ENCODE measurements at regions not wholly inside any gene's neighbourhood (a gene's known extent, or its start where the extent isn't known, plus 50 kb on each side); places are given as distances from the start of the nearest gene placed in this dataset.

GRCh38 chr13:76751278-76751677 lies 134.9 kb downstream of the KCTD12 start:
- H3K4me1 ChIP-seq (replicated peaks in 1 of 4; ENCODE audit: control insufficient read depth in 3 of 4, insufficient read depth in 4 of 4, low read length in 3 of 4) = no peaks in the 10 kb centered on the region
- H4K91ac ChIP-seq (replicated peaks; ENCODE audit: insufficient read length, low read length) = no peak overlapping the region
- H3K9ac ChIP-seq (replicated peaks in 1 of 4; ENCODE audit: extremely low read depth in 1 of 4, low read depth in 3 of 4, low read length in 3 of 4) = no peak overlapping the region
- POLR2A ChIA-PET (ENCODE audit: partially characterized antibody) = no interaction called here
- no peak overlapping the region for H2BK12ac ChIP-seq (ENCODE audit: low read depth, low read length)
- no peak overlapping the region for H3K56ac ChIP-seq (replicated peaks; ENCODE audit: insufficient read length, low read depth, low read length)
- no peaks in the 10 kb centered on the region for H4K20me1 ChIP-seq (replicated peaks in 1 of 2; ENCODE audit: control insufficient read depth in 1 of 2, insufficient read depth in 2 of 2, low read length in 2 of 2)
- no peak overlapping the region for H3K27ac ChIP-seq (ENCODE audit: low read depth, low read length)
- H2AFZ ChIP-seq (ENCODE audit: low read length) = no peak overlapping the region
- no peak overlapping the region for H2BK15ac ChIP-seq (ENCODE audit: low read length)
- no peak overlapping the region for H2BK5ac ChIP-seq (ENCODE audit: low read depth, low read length)
- no peak overlapping the region for H3K4me2 ChIP-seq (ENCODE audit: insufficient read depth in 1 of 2, low read depth in 2 of 2, low read length in 2 of 2)
- H3K4ac ChIP-seq (replicated peaks; ENCODE audit: insufficient read length, low read depth, low read length) = no peak overlapping the region
- no peak overlapping the region for H3K23ac ChIP-seq (ENCODE audit: insufficient read length)
- no peaks in the 10 kb centered on the region for H3K9me3 ChIP-seq (ENCODE audit: insufficient read depth in 2 of 2, low read depth in 1 of 2, low read length in 1 of 2)
- H4K8ac ChIP-seq (ENCODE audit: extremely low read depth, insufficient read depth, low read length) = no peak overlapping the region
- no peak overlapping the region for H4K5ac ChIP-seq (ENCODE audit: insufficient read length, low read depth, low read length)
- 0 out of 2 replicates have a peak, but pooled peaks cover 2% of the 10 kb centered on the region for H3K23me2 ChIP-seq (ENCODE audit: low read depth, low read length)
- no peak for DNase-seq (ENCODE audit: low read depth in 1 of 2, low spot score in 2 of 2)
- H2BK20ac ChIP-seq (ENCODE audit: low read length) = no peak overlapping the region
- H3K14ac ChIP-seq (ENCODE audit: insufficient read length) = no peak overlapping the region
- WGBS, 2 experiments (ENCODE audit: extremely low coverage in 1 of 2, insufficient coverage in 1 of 2, insufficient read length in 1 of 2, insufficient replicate concordance in 2 of 2, low coverage in 1 of 2, low lambda C conversion rate in 2 of 2, missing lambda C conversion rate in 1 of 2) = 90% methylated on average over 3 of the region's 3 CpGs; no CpG with 5 or more reads in 1 of the 2 experiments
- H3K79me1 ChIP-seq (ENCODE audit: low read depth, low read length) = no peaks in the 10 kb centered on the region
- H3K4me3 ChIP-seq (ENCODE audit: extremely low read depth in 1 of 4, insufficient read depth in 2 of 4, low read depth in 3 of 4, low read length in 4 of 4) = no peak overlapping the region
- H3K79me2 ChIP-seq (ENCODE audit: control insufficient read depth in 1 of 2, insufficient read depth in 2 of 2, low read length in 2 of 2) = no peaks in the 10 kb centered on the region
- no peaks in the 10 kb centered on the region for H3K36me3 ChIP-seq (ENCODE audit: control insufficient read depth in 2 of 4, insufficient read depth in 4 of 4, low read length in 3 of 4)
- H2BK120ac ChIP-seq (replicated peaks; ENCODE audit: low read depth, low read length) = no peak overlapping the region
- no peak overlapping the region for H2AK5ac ChIP-seq (ENCODE audit: low read depth, low read length)
- H3K27me3 ChIP-seq (replicated peaks in 1 of 4; ENCODE audit: control insufficient read depth in 3 of 4, extremely low read depth in 1 of 4, insufficient read depth in 3 of 4, low read length in 3 of 4) = no peaks in the 10 kb centered on the region
- CTCF ChIA-PET (ENCODE audit: partially characterized antibody) = no interaction called here
- H3K18ac ChIP-seq (ENCODE audit: extremely low read depth, low read length) = no peak overlapping the region
- FAIRE-seq = no peak
- TF ChIP-seq ZNF274 (IDR thresholded peaks at IDR 0.05; ENCODE audit: borderline replicate concordance, extremely low read depth, low read length) = no peak
- no peak for TF ChIP-seq SRF (IDR thresholded peaks at IDR 0.05; ENCODE audit: low read depth, low read length)
- TF ChIP-seq CBX8 (IDR thresholded peaks at IDR 0.05; ENCODE audit: borderline replicate concordance, low read depth, low read length) = no peak
- no peak for TF ChIP-seq ATF2 (IDR thresholded peaks at IDR 0.05; ENCODE audit: low read length)
- TF ChIP-seq TAF7 (optimal IDR thresholded peaks at IDR 0.05; ENCODE audit: borderline replicate concordance, low read depth, low read length) = no peak
- TF ChIP-seq CHD1 (IDR thresholded peaks at IDR 0.05; ENCODE audit: low read depth, low read length) = no peak
- no peak for TF ChIP-seq RAD21 (IDR thresholded peaks at IDR 0.05 in 1 of 2, conservative IDR thresholded peaks at IDR 0.05 in 1 of 2; ENCODE audit: low read depth in 2 of 2, low read length in 2 of 2)
- no peak for TF ChIP-seq PHF8 (conservative IDR thresholded peaks at IDR 0.05; ENCODE audit: low read depth, low read length)
- no peak for TF ChIP-seq CHD2 (IDR thresholded peaks at IDR 0.05; ENCODE audit: low read length)
- TF ChIP-seq SIX5 (IDR thresholded peaks at IDR 0.05; ENCODE audit: low read depth, low read length) = no peak
- no peak for TF ChIP-seq SP1 (IDR thresholded peaks at IDR 0.05; ENCODE audit: low read depth, low read length)
- no peak for TF ChIP-seq E2F6 (IDR thresholded peaks at IDR 0.05)
- no peak for TF ChIP-seq KDM4A (IDR thresholded peaks at IDR 0.05; ENCODE audit: low read depth, low read length, severe bottlenecking)

All from H1 (cell line).